ENCODE measurements at regions not wholly inside any gene's neighbourhood (a gene's known extent, or its start where the extent isn't known, plus 50 kb on each side); places are given as distances from the start of the nearest gene placed in this dataset.

DNA sequence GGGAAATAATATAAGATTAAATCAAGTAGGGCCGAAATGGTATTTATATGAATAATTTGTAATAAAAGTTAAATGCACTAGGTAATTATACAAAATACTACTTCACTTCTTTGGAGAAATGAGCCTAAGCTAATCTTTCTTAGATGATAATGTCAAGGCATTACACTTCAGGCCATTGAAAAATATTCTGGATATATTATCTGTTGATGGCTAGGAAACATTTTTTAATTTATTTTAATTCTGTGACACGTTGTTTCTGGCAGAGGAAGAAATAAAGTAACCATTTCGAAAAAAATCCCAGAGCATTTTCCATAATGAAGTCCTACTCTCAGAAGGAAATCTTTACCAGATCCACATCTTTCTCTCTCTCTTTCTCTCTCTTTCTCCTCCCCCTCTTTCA is 133.9 kb downstream of the MMUT start:
- no peak for DNase-seq
- 64 to 65% methylated on average over 3 of the region's 3 CpGs for WGBS, 2 donors (ENCODE audit: low coverage in 1 of 2)
- intact Hi-C loops (cut with DNase I; ENCODE audit: low total_unique reads) (no loop called here), in situ Hi-C loops (cut with MboI; ENCODE audit: low pct_ligation_motif_present in 1 of 4, low pct_unique_long_range_greater_than_20kb in 1 of 4, low sequenced_read_pairs in 3 of 4) (no loop called here)
- H3K27ac ChIP-seq, result no peak overlapping the region
- no peaks in the 10 kb centered on the region for H3K27me3 ChIP-seq
- H3K9me3 ChIP-seq, result no peaks in the 10 kb centered on the region
- H3K4me1 ChIP-seq, result no peaks in the 10 kb centered on the region
- TF ChIP-seq POLR2AphosphoS5 (IDR thresholded peaks at IDR 0.05) (no peak), POLR2A (IDR thresholded peaks at IDR 0.05) (no peak), EP300 (IDR thresholded peaks at IDR 0.05; ENCODE audit: low read depth) (no peak)
- TF ChIP-seq, protein P1, sequence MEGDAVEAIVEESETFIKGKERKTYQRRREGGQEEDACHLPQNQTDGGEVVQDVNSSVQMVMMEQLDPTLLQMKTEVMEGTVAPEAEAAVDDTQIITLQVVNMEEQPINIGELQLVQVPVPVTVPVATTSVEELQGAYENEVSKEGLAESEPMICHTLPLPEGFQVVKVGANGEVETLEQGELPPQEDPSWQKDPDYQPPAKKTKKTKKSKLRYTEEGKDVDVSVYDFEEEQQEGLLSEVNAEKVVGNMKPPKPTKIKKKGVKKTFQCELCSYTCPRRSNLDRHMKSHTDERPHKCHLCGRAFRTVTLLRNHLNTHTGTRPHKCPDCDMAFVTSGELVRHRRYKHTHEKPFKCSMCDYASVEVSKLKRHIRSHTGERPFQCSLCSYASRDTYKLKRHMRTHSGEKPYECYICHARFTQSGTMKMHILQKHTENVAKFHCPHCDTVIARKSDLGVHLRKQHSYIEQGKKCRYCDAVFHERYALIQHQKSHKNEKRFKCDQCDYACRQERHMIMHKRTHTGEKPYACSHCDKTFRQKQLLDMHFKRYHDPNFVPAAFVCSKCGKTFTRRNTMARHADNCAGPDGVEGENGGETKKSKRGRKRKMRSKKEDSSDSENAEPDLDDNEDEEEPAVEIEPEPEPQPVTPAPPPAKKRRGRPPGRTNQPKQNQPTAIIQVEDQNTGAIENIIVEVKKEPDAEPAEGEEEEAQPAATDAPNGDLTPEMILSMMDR (IDR thresholded peaks at IDR 0.05), result no peak
- H3K4me3 ChIP-seq, result no peak overlapping the region
- H3K36me3 ChIP-seq, result no peaks in the 10 kb centered on the region

DNA sequence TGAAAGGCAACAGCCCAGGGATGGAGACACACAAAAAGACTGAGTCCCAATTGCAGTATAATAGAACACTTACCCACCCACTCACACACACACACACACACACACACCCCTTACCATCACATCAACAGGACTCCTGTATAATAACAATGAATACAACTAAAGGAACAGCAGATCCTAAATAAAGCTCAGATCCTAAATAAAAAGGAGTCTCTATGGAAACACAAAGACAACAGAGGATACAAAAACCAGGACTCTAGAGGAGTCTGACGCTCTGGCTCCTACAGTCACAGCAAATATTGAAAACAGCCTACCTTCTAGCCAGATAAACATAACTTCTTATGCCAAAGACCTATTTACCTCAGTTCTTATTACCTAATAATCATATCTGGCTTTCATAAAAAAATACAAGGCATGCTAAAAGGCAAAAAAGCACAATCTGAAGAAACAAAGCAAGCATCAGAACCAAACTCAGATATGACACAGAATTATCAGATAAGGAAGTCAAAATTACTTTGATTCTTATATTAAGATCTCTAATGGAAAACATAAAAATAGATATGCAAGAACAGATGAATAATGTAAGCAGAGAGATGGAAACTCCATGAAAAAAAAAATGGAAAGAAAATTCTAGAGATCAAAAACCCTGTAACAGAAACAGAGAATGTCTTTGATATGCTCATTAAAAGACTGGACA is 134.9 kb downstream of the MMUT start:
- Histone ChIP-seq H3K27me3 (no peaks in the 10 kb centered on the region), H3K36me3 (no peaks in the 10 kb centered on the region), H3K4me1 (no peaks in the 10 kb centered on the region), H3K27ac (no peak overlapping the region), H3K4me3 (no peak overlapping the region), H3K9me3 (no peaks in the 10 kb centered on the region)
- no peak for DNase-seq
- WGBS, 2 donors (ENCODE audit: low coverage in 1 of 2), result 30 to 40% methylated on average over 1 of the region's 1 CpG
- TF ChIP-seq POLR2AphosphoS5 (IDR thresholded peaks at IDR 0.05) (no peak), POLR2A (IDR thresholded peaks at IDR 0.05) (no peak), EP300 (IDR thresholded peaks at IDR 0.05; ENCODE audit: low read depth) (no peak)
- TF ChIP-seq, protein P1 (IDR thresholded peaks at IDR 0.05), result no peak
- intact Hi-C loops (cut with DNase I; ENCODE audit: low total_unique reads) (no loop called here), in situ Hi-C loops (cut with MboI; ENCODE audit: low pct_ligation_motif_present in 1 of 4, low pct_unique_long_range_greater_than_20kb in 1 of 4, low sequenced_read_pairs in 3 of 4) (no loop called here)

DNA sequence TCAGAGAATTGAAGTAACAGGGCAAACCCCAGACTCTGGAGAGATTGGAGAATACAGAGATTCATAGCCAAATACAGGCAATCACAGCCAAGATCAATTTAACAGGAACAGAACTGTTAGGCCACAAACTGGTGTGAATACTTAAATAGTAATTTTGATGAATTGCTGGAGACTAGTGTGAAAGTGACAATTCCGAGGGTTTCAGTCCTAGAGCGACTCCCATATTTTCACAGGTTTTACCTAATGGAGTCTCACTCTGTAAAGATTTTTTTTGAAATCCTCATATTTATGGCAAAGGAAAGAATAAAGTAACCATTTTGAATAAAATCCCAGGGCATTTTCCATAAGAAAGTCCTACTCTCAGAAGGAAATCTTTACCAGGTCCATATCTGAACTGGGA is 135.5 kb downstream of the MMUT start:
- no peak overlapping the region for H3K4me3 ChIP-seq
- in situ Hi-C loops (cut with MboI; ENCODE audit: low pct_ligation_motif_present in 1 of 4, low pct_unique_long_range_greater_than_20kb in 1 of 4, low sequenced_read_pairs in 3 of 4) (no loop called here), intact Hi-C loops (cut with DNase I; ENCODE audit: low total_unique reads) (no loop called here)
- H3K4me1 ChIP-seq, result no peaks in the 10 kb centered on the region
- no peak for TF ChIP-seq POLR2AphosphoS5 (IDR thresholded peaks at IDR 0.05)
- TF ChIP-seq, protein P1 (IDR thresholded peaks at IDR 0.05), result no peak
- no peak for TF ChIP-seq POLR2A (IDR thresholded peaks at IDR 0.05)
- no peak for TF ChIP-seq EP300 (IDR thresholded peaks at IDR 0.05; ENCODE audit: low read depth)
- H3K27me3 ChIP-seq, result no peaks in the 10 kb centered on the region
- no peak overlapping the region for H3K27ac ChIP-seq
- 75 to 77% methylated on average over 2 of the region's 2 CpGs for WGBS, 2 donors (ENCODE audit: low coverage in 1 of 2)
- H3K9me3 ChIP-seq, result no peaks in the 10 kb centered on the region
- DNase-seq, result no peak
- H3K36me3 ChIP-seq, result no peaks in the 10 kb centered on the region

DNA sequence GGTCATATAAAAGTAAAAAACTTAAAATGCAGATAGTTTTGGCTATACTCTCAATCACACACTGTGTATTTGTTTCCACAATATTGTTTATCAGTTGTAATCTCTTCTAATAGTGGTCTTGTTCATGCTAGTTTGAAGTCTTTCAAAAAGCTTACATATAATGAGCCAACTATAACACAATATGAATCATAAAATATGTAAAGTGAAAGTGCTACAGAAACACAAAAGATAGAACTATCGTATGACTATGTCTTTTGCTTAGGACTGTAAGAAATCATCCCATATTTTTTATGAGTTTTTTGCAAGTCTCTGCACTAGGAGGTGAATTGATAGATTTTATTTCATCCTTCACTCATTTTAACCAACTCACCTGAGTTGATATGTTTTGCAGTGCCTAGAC is 136.0 kb downstream of the MMUT start:
- no peak overlapping the region for H3K4me3 ChIP-seq
- intact Hi-C loops (cut with DNase I; ENCODE audit: low total_unique reads) (no loop called here), in situ Hi-C loops (cut with MboI; ENCODE audit: low pct_ligation_motif_present in 1 of 4, low pct_unique_long_range_greater_than_20kb in 1 of 4, low sequenced_read_pairs in 3 of 4) (no loop called here)
- no peak overlapping the region for H3K27ac ChIP-seq
- 63 to 82% methylated on average over 1 of the region's 1 CpG for WGBS, 2 donors (ENCODE audit: low coverage in 1 of 2)
- no peaks in the 10 kb centered on the region for H3K36me3 ChIP-seq
- no peaks in the 10 kb centered on the region for H3K27me3 ChIP-seq
- no peaks in the 10 kb centered on the region for H3K9me3 ChIP-seq
- TF ChIP-seq, protein P1 (IDR thresholded peaks at IDR 0.05), result no peak
- TF ChIP-seq POLR2A (IDR thresholded peaks at IDR 0.05) (no peak), POLR2AphosphoS5 (IDR thresholded peaks at IDR 0.05) (no peak), EP300 (IDR thresholded peaks at IDR 0.05; ENCODE audit: low read depth) (no peak)
- DNase-seq, result no peak
- H3K4me1 ChIP-seq, result no peaks in the 10 kb centered on the region
